Testis (tissue), 2 donors: ENCODE measurements at regions not wholly inside any gene's neighbourhood (a gene's known extent, or its start where the extent isn't known, plus 50 kb on each side); places are given as distances from the start of the nearest gene placed in this dataset.

Experiments
- CTCF ChIP-seq, 3 experiments: fragments of 450-650 bp in 2 of 3; fragments of 200-600 bp in 1 of 3; sonication (generic) in 1 of 3; IDR thresholded peaks; one replicate each; pipeline ENCODE4 v1.5.1; 2016 to 2019; ENCODE audit warnings: antibody characterized with exemption in 3 of 3, mild to moderate bottlenecking in 2 of 3, moderate library complexity in 1 of 3
- POLR2A ChIP-seq: fragments of 450-650 bp; IDR thresholded peaks from one replicate; pipeline ENCODE4 v1.6.1; 2017; ENCODE audit warnings: antibody characterized with exemption, mild to moderate bottlenecking, moderate library complexity

DNA sequence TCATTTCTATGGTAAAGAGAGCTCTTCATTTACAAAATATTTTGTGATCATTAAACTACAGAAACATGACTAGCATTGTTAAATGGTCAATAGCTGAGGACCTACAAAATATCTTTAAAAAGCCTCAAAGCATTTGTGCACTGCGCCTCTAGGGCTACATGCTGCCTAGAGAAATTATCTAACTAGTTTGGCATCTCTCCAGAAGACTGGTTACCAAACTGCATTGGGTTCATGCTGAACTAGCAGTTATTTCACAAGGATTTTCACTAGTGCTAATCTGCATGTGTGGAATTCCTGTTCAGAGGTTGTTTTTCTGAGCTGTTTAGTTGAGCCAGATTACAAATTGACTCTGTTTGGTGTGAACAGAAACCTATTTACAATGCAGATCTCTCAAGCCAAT lies 58.5 kb upstream of the PITX2 start:
- TF ChIP-seq CTCF (IDR thresholded peaks at IDR 0.05) = no peak
- no peak for TF ChIP-seq POLR2A
